HK-2 (cell line): ENCODE measurements at regions not wholly inside any gene's neighbourhood (a gene's known extent, or its start where the extent isn't known, plus 50 kb on each side); places are given as distances from the start of the nearest gene placed in this dataset.

Source experiments
- DNase-seq: peaks from one replicate; pipeline ENCODE4 v3.0.0-alpha.2; 2018; ENCODE audit not compliant: unreplicated experiment

- no peak for DNase-seq
Observed at GRCh38 chr3:178437236-178437635, 99.0 kb upstream of the KCNMB2 start.

DNA sequence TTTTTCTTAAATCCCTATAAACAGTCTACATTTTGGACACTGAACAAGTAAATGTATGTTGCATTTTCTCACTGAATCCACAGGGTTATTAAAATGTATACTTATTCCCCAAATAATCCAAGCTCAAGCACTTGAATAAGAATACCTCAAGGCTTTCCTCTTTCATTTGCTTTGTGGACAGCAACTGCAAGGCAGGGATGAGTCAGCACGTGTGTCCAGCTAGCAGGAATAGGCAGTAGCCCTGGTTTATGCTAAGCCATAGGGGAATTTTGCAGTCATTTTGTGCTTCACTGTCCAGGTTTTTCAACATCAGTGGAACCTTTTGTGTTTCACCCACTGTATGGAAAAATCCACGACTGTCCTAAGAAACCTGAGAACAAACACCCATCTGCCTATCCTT is 96.7 kb upstream of the KCNMB2 start:
- peak; percentile 11 for DNase-seq

DNA sequence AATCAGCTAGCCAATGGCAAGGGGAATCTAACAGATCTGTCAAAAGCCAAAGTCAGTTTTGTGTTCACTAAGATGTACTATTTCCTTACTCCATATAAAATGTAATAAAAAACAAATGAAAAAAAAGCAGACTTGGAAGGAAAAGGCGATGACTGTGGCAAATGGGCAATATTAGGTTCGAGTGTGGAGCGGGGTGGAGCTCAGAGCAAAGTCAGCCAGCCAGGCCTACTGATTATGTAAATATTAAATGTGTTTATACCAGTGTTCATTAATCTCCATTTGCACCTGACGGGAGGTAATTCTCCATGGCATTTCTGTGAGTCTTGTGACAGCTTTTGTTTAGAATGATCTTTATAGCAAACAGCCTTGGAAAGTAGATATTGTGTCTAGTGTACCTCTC is 96.2 kb upstream of the KCNMB2 start:
- no peak for DNase-seq

DNA sequence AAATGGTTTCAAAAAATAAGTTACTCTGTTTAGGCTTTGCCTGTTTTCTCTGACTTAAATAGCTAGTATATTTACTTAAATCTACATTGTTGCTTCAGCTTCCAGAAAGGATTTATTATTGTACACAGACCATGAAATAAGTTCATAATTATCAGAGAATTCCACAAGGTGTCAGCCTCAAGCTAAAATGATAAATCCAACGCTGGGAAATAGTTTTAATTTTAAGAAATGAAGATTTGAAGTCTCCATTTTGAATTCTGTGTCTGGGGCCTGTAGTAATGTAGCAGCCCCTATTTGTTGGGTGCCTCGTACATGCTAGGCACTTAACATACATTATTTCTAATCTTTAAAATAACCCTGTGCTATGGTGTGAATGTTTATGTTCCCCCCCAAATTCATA is 92.6 kb upstream of the KCNMB2 start:
- no peak for DNase-seq

DNA sequence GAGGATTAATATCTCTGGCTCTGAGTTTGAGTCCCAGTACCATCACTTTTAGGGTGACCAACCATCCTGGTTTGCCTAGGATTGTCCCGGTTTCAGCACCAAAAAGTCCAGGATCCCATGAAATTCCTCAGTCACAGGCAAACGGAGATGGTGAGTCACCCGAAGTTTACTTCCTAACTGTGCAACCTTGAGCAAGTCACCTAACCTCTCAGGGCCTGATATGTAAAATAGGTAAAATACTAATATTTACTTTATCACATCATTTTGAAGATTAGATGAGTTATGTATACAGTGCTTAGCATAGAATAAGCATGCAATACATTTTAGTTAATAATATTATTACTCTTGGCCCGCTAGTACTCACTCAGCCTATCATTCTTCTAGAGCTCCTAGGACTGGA is 91.1 kb upstream of the KCNMB2 start:
- DNase-seq, result no peak

GRCh38 chr3:178446059-178446458 is 90.2 kb upstream of the KCNMB2 start:
- DNase-seq, result no peak

DNA sequence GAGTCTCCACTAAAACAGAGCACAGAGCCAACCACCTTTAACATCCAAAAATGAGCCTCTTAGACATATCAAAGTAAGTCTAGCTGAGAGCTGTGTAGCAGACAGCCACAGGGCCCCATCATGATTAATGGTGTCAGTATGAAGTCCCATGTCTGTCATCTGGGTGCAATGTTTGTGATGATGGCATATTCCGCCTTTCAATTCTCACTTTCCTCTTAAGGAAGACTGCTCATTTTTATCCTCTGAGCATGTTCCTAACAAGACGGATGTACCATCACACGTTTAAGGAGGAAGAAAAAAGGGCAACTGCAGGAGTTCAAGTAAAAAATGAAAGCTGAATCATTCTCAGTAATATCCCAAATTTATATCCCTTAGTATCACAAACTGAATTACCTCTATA is 85.8 kb upstream of the KCNMB2 start:
- no peak for DNase-seq

DNA sequence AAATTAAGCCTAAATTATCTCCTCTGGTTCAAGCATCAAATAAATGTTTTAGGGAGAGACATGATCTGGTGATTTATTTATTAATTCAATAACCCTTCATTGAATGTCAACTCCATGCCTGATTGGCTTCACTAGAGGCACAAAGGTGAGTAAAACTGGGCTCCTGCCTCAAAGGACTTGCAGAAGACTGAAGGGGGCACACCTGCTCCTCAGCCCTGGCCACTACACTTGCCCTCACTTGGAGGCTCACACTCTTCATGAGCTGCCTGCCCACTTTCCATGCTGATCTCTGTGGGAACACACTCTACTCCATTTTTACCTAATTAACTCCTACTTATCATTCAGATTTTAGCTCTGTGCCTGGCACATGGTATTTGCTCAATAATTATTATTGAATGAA is 84.4 kb upstream of the KCNMB2 start:
- no peak for DNase-seq

- no peak for DNase-seq
Observed at GRCh38 chr3:178454726-178455125, 81.5 kb upstream of the KCNMB2 start.

GRCh38 chr3:178455226-178455625 is 81.0 kb upstream of the KCNMB2 start:
- DNase-seq, result no peak

DNA sequence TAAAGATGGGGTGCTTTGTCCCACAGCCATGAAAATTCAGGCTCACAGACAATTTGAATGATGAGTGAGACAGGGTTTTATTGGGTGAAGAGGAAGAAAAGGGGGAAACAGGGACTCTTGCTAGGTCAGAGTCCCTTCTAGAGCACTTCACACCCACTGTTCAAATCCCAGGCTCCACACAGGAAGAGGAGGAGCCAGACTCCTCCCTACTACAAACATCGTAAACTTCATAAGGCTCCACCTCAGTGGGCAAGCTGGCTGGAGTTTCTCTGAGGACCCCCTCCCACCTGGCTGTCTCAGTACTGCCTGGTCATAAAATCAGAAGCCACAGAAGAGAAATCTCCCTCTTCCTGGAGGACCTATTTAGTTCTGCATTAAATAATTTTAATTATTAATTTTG is 80.3 kb upstream of the KCNMB2 start:
- no peak for DNase-seq

- DNase-seq, result no peak
Observed at GRCh38 chr3:178456621-178457285, 79.5 kb upstream of the KCNMB2 start.

DNA sequence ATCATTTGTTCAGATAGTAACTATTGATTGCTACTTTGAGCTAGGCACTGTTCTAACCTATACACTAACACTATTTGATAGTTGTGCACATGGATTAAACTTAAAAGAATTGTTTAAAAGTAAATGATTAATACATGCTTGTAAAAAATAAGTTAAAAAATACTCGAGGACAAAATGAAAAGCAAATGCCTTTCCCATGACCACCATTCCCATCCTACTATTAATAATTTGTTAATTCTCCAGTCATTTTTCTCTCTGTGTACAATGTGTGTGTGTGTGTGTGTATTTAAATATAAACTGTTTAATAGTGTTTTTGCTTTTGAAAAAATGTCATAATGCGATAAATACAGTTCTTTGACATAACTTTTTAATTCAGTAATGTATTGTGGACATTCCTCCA is 78.7 kb upstream of the KCNMB2 start:
- no peak for DNase-seq

GRCh38 chr3:178458313-178459037 is 77.8 kb upstream of the KCNMB2 start:
- no peak for DNase-seq

DNA sequence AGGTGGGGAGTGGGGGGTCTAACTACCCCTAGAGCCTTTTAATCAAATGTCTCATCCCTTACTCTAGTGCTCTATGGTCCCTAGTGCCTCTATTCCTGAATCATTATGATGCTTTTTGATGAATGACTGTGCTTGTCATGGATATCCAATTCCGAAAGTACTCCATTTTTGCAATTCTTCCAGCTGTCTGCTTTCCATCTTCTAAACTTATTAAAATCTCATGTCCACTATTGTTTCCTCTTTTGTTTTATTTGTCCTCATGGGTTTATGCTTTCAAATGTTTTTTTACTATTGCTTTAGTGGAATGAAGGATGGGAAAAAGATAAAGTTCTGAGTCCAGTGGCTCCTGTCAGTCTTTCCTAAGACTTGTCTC is 77.2 kb upstream of the KCNMB2 start:
- no peak for DNase-seq

DNA sequence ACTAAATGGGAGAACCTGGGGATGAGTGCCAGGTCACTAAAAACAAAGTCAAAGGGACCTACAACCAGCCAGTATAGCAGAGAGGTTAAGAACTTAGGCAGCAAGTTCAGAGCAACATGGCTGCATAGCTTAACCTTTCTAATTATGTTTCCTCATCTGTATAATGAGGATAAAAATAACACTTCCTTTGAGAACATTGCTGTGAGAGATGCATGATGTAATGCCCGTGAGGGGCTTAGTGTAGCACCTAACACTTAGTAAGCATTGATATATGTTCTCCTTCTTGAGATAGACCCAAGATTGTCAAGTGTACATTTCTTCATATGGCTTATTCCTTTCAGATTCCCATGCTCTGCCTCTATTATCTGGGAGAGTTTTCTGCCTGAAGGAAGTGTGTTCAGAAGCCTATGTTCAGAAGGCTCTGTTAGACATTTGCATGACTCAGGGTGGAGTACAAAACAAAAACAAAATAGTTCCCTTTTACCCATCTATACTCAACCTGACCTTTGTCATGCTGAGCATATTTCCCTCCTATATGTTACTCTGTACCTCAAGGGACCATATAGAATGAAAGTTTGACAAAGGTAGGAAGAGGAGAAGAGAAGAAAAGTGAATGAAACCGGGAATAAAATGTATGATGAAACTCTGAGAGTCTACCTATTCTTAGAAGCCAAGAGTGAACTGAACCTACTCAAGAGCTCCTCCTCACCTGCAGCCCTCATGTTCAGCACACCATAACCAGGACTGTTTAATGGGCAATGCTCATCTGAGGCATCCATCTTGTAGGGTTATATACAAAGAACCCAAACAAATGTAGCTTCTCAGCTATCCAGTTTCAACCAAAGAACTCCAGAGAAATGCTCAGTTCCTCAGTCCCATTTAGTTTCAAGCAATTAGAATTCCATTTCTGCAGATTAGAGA is 70.7 kb upstream of the KCNMB2 start:
- DNase-seq, result no peak

DNA sequence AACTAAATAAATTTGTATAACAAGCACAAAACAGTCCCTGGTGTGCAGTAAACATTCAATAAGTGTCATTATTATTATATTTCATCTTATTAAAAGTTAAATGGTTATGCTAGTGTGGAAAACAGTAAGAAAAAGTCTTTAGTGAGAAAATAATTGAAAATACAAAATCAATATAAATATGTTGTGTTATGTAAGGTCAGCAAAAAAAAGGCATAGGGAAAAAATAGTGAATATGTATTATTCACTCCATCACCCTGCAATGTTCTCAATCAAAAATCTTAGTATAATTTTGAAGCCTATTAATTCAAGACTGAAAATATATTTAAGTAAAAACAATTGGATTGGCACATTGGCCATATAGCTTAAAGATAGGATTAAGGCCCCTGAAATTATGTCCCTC is 63.3 kb upstream of the KCNMB2 start:
- DNase-seq, result no peak

- DNase-seq, result no peak
Observed at GRCh38 chr3:178474526-178474925, 61.7 kb upstream of the KCNMB2 start.

GRCh38 chr3:178475062-178475461 is 61.2 kb upstream of the KCNMB2 start:
- DNase-seq, result no peak

DNA sequence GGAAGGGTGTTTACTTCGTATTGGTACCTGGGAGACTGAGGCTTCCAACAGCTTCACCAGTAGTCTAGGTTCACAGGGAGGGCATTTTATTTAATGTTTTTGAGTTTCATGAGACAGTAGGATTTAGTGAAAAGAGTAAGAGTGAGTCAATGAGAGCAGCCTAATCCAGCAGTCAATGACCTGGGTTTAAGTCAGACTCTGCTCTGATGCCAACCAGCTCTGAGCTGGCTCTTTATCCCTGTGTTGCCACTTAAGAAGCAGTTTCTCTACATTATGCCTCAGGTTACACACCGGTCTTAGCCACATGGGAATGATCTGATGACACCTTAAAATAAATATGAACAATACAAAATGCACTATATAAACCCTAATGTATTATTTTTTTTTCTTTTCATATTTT is 59.4 kb upstream of the KCNMB2 start:
- no peak for DNase-seq

GRCh38 chr3:178479446-178479845 is 56.8 kb upstream of the KCNMB2 start:
- no peak for DNase-seq

- no peak for DNase-seq
Observed at GRCh38 chr3:178479860-178480259, 56.4 kb upstream of the KCNMB2 start.

GRCh38 chr3:178480274-178480673 is 56.0 kb upstream of the KCNMB2 start:
- no peak for DNase-seq
